ENCODE measurements at regions not wholly inside any gene's neighbourhood (a gene's known extent, or its start where the extent isn't known, plus 50 kb on each side); places are given as distances from the start of the nearest gene placed in this dataset.
"Not testable (repeated sequence)": the region's sequence is repeated elsewhere in the genome, so short reads cannot be mapped to it uniquely, and the experiment has no call there.

DNA sequence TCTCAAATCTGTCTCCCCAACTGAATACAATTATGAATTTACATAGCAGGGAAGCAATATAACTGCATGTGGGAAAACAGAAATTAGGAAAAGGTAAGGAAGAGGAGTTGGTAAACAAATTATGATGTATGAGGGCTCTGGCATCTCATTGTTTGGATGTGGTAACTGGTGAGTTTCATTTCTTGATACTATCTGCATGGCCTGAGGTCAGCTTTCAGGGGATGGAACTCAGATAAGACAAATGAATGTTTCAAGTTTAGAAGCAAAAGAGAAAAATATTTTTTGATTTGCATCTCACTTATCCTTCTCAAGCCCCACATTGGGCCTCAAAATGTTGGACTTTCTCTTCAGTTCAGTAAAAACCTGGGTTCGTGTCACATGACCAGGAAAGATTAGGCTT lies 302.2 kb upstream of the GJE1 start:
- no peak for DNase-seq
- Histone ChIP-seq H3K36me3 (no peaks in the 10 kb centered on the region), H3K4me3 (no peak overlapping the region), H3K27me3 (ENCODE audit: low read depth) (no peaks in the 10 kb centered on the region), H3K4me1 (no peaks in the 10 kb centered on the region), H3K9me3 (replicated peaks) (no peaks in the 10 kb centered on the region), H3K27ac (replicated peaks) (no peak overlapping the region)
- TF ChIP-seq, protein P1, sequence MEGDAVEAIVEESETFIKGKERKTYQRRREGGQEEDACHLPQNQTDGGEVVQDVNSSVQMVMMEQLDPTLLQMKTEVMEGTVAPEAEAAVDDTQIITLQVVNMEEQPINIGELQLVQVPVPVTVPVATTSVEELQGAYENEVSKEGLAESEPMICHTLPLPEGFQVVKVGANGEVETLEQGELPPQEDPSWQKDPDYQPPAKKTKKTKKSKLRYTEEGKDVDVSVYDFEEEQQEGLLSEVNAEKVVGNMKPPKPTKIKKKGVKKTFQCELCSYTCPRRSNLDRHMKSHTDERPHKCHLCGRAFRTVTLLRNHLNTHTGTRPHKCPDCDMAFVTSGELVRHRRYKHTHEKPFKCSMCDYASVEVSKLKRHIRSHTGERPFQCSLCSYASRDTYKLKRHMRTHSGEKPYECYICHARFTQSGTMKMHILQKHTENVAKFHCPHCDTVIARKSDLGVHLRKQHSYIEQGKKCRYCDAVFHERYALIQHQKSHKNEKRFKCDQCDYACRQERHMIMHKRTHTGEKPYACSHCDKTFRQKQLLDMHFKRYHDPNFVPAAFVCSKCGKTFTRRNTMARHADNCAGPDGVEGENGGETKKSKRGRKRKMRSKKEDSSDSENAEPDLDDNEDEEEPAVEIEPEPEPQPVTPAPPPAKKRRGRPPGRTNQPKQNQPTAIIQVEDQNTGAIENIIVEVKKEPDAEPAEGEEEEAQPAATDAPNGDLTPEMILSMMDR (IDR thresholded peaks at IDR 0.05; ENCODE audit: borderline replicate concordance): no peak
- intact Hi-C loops (cut with micrococcal nuclease): no loop called here

- Histone ChIP-seq H3K4me3 (no peak overlapping the region), H3K9me3 (replicated peaks) (no peaks in the 10 kb centered on the region), H3K36me3 (no peaks in the 10 kb centered on the region), H3K4me1 (no peaks in the 10 kb centered on the region), H3K27me3 (ENCODE audit: low read depth) (no peaks in the 10 kb centered on the region), H3K27ac (replicated peaks) (no peak overlapping the region)
- DNase-seq: no peak
- TF ChIP-seq, protein P1 (IDR thresholded peaks at IDR 0.05; ENCODE audit: borderline replicate concordance): no peak
- intact Hi-C loops (cut with micrococcal nuclease): no loop called here
Observed at GRCh38 chr6:141829566-141830360, 303.0 kb upstream of the GJE1 start.

DNA sequence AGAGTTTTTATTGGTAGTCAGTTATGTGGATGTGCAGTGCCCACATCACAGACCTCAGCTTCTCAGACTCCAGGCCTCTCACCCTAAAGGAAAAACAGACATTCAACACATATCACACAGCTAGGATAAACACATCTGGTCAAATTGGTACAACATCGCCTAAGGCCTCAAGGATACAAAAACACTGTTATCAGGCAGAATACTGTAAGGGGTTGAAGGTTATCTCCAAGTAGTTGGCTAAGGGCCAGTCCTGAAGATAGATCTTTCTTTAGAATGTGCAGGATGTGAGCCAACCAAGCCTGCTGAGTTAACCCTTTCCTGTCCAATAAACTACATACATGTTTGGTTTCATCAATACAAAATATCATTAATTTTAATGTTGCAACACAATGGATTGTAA lies 308.4 kb upstream of the GJE1 start:
- intact Hi-C loops (cut with micrococcal nuclease): no loop called here
- H3K36me3 ChIP-seq: no peaks in the 10 kb centered on the region
- TF ChIP-seq, protein P1 (IDR thresholded peaks at IDR 0.05; ENCODE audit: borderline replicate concordance): no peak

DNA sequence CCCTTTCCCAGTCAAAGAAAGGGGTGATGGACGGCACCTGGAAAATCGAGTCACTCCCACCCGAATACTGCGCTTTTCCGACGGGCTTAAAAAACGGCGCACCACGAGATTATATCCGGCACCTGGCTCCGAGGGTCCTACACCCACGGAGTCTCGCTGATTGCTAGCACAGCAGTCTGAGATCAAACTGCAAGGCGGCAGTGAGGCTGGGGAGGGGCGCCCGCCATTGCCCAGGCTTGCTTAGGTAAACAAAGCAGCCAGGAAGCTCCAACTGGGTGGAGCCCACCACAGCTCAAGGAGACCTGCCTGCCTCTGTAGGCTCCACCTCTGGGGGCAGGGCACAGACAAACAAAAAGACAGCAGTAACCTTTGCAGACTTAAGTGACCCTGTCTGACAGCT lies 317.7 kb upstream of the GJE1 start:
- H3K4me3 ChIP-seq; intact Hi-C loops (cut with micrococcal nuclease); H3K36me3 ChIP-seq: not testable (repeated sequence)

More for the DNA sequence above, 308.4 kb upstream of the GJE1 start:
- H3K4me3 ChIP-seq: no peak overlapping the region
- H3K27ac ChIP-seq (replicated peaks): no peak overlapping the region
- DNase-seq: no peak
- no peaks in the 10 kb centered on the region for H3K27me3 ChIP-seq (ENCODE audit: low read depth)
- H3K9me3 ChIP-seq (replicated peaks): peaks cover 7% of the 10 kb centered on the region
- H3K4me1 ChIP-seq: no peaks in the 10 kb centered on the region

DNA sequence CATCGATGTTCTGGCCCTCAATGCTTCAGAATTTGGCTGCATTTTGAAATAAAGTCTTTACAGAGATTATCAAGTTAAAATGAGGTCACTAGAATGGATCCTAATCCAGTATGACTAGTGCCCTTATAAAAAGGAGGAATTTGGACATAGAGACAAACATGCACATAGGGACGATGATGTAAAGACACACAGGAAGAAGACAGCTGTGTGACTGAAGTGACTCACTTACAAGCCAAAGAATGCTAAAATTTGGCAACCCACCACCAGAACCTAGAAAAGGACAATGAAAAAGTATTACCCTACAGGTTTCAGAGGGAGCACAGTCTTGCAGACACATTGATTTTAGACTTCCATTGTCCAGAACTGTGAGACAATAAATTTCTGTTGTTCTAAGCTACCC lies 322.8 kb upstream of the GJE1 start:
- intact Hi-C loops (cut with micrococcal nuclease): no loop called here
- Histone ChIP-seq H3K4me1 (no peaks in the 10 kb centered on the region), H3K4me3 (no peak overlapping the region), H3K36me3 (no peaks in the 10 kb centered on the region), H3K27ac (replicated peaks) (no peak overlapping the region), H3K9me3 (replicated peaks) (no peaks in the 10 kb centered on the region), H3K27me3 (ENCODE audit: low read depth) (no peaks in the 10 kb centered on the region)
- TF ChIP-seq, protein P1 (IDR thresholded peaks at IDR 0.05; ENCODE audit: borderline replicate concordance): no peak
- no peak for DNase-seq

More for the DNA sequence above, 317.7 kb upstream of the GJE1 start:
- not testable (repeated sequence) for H3K4me1 ChIP-seq; H3K27me3 ChIP-seq (ENCODE audit: low read depth); DNase-seq; H3K27ac ChIP-seq (replicated peaks); H3K9me3 ChIP-seq (replicated peaks)

DNA sequence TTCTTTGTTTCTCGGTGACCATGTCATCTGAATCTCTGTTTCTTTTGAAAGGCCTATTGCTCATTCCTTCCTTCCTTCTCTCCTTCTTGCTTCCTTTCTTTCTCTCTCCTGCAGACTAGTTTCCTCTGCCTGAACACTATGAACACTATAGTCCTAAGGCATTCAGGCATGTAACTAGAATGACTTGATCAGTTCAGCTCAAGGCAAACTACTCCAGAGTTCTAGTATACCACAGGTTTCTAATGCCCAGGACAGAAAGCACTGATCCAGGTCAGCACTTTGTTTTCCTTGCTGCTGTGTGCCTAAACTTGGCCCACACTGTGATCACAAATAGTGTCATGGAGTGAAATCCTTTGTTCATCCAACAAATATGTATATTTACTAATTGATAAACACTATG lies 324.1 kb upstream of the GJE1 start:
- H3K9me3 ChIP-seq (replicated peaks): no peaks in the 10 kb centered on the region
- H3K27me3 ChIP-seq (ENCODE audit: low read depth): no peaks in the 10 kb centered on the region
- DNase-seq: no peak
- no peak overlapping the region for H3K27ac ChIP-seq (replicated peaks)
- intact Hi-C loops (cut with micrococcal nuclease): no loop called here
- no peaks in the 10 kb centered on the region for H3K4me1 ChIP-seq
- TF ChIP-seq, protein P1 (IDR thresholded peaks at IDR 0.05; ENCODE audit: borderline replicate concordance): no peak
- no peak overlapping the region for H3K4me3 ChIP-seq
- no peaks in the 10 kb centered on the region for H3K36me3 ChIP-seq

GRCh38 chr6:141800973-141801372 lies 331.8 kb upstream of the GJE1 start:
- intact Hi-C loops (cut with micrococcal nuclease); DNase-seq; H3K9me3 ChIP-seq (replicated peaks); H3K27ac ChIP-seq (replicated peaks); H3K36me3 ChIP-seq; H3K4me3 ChIP-seq; H3K27me3 ChIP-seq (ENCODE audit: low read depth); H3K4me1 ChIP-seq: not testable (repeated sequence)
